Osteocyte (in vitro differentiated cells): ENCODE measurements at regions not wholly inside any gene's neighbourhood (a gene's known extent, or its start where the extent isn't known, plus 50 kb on each side); places are given as distances from the start of the nearest gene placed in this dataset.

ENCODE experiments used
- DNase-seq: peaks from one replicate; pipeline ENCODE4 v3.0.0; 2021; ENCODE audit warnings: mixed read lengths; ENCODE audit not compliant: unreplicated experiment; ENCODE audit errors: extremely low spot score
- H3K27ac Mint-ChIP-seq: one replicate; pipeline ENCODE4 v1.8.0; 2021; ENCODE audit warnings: mild to moderate bottlenecking, mixed read lengths; ENCODE audit not compliant: unreplicated experiment
- H3K27me3 Mint-ChIP-seq: one replicate; pipeline ENCODE4 v1.8.0; 2021; ENCODE audit warnings: mixed read lengths; ENCODE audit not compliant: unreplicated experiment
- H3K36me3 Mint-ChIP-seq: one replicate; pipeline ENCODE4 v1.8.0; 2021; ENCODE audit warnings: mixed read lengths; ENCODE audit not compliant: unreplicated experiment
- H3K4me1 Mint-ChIP-seq: one replicate; pipeline ENCODE4 v1.8.0; 2021; ENCODE audit warnings: mixed read lengths; ENCODE audit not compliant: unreplicated experiment
- H3K4me3 Mint-ChIP-seq: one replicate; pipeline ENCODE4 v1.8.0; 2021; ENCODE audit warnings: mild to moderate bottlenecking, moderate library complexity, mixed read lengths; ENCODE audit not compliant: unreplicated experiment
- H3K9me3 Mint-ChIP-seq: one replicate; pipeline ENCODE4 v1.8.0; 2021; ENCODE audit warnings: mixed read lengths; ENCODE audit not compliant: unreplicated experiment
- CTCF ChIP-seq: fragments of 200-600 bp; sonication (generic); IDR thresholded peaks from 2 replicates; pipeline ENCODE4 v1.5.0; 2021; ENCODE audit warnings: antibody characterized with exemption, mild to moderate bottlenecking, moderate library complexity

DNA sequence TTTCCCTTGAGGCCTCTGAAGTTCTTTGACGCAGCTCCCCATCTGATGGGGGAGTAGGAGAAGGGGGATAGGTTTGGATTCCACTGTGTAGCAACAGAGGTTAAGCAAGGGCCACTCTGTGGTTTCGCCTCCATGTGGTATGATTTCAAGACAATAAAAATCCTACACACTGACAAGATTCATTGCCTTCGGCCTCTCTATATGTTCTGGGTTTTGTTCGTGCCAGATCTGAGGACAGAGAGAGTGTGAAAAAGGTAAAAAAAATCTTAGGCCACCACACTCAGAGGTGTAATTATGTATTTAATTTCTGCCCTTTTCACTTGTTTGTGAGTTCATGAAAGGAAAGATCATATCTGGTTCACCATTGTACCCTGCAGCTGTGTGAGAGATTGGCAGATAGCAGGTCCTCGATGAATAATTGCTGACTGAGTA is 715.2 kb upstream of the ZNF608 start:
- Mint-ChIP-seq H3K27ac (no peak overlapping the region), H3K36me3 (peaks cover 6% of the 10 kb centered on the region), H3K9me3 (no peaks in the 10 kb centered on the region), H3K4me1 (peaks cover 13% of the 10 kb centered on the region), H3K27me3 (no peaks in the 10 kb centered on the region), H3K4me3 (no peak overlapping the region)
- no peak for DNase-seq
- no peak for TF ChIP-seq CTCF

GRCh38 chr5:125463466-125464092 is 717.1 kb upstream of the ZNF608 start:
- Mint-ChIP-seq H3K9me3 (no peaks in the 10 kb centered on the region), H3K4me1 (peaks cover 13% of the 10 kb centered on the region), H3K36me3 (no peaks in the 10 kb centered on the region), H3K27me3 (no peaks in the 10 kb centered on the region), H3K4me3 (no peak overlapping the region), H3K27ac (no peak overlapping the region)
- no peak for DNase-seq
- no peak for TF ChIP-seq CTCF

GRCh38 chr5:125464847-125465432 is 718.5 kb upstream of the ZNF608 start:
- Mint-ChIP-seq H3K4me3 (no peak overlapping the region), H3K4me1 (peaks cover 14% of the 10 kb centered on the region), H3K9me3 (no peaks in the 10 kb centered on the region), H3K27ac (no peak overlapping the region), H3K36me3 (no peaks in the 10 kb centered on the region), H3K27me3 (no peaks in the 10 kb centered on the region)
- no peak for DNase-seq
- TF ChIP-seq CTCF, result no peak

DNA sequence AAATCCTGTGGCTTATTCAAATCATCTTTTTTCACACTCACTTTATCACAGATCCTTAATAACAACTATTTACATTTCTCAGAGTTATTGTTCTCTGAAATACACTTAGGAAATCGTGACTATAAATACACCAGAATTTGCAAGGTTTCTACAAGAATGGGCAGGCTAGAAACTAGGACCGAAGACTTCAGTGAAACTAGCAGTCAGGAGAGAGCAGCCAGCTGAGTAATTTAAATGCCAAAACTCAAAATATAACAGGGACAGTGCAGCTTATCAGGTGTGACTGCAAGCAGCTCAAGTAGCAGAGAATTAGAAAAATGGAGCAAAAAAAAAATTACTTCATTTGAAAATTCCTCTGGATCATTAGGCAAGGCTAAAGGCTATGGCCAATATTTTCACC is 719.3 kb upstream of the ZNF608 start:
- H3K9me3 Mint-ChIP-seq, result no peaks in the 10 kb centered on the region
- no peak for TF ChIP-seq CTCF
- peaks cover 10% of the 10 kb centered on the region for H3K4me1 Mint-ChIP-seq
- H3K4me3 Mint-ChIP-seq, result no peak overlapping the region
- H3K36me3 Mint-ChIP-seq, result no peaks in the 10 kb centered on the region
- H3K27me3 Mint-ChIP-seq, result no peaks in the 10 kb centered on the region
- DNase-seq, result no peak
- no peak overlapping the region for H3K27ac Mint-ChIP-seq

- Mint-ChIP-seq H3K4me1 (peaks cover 8% of the 10 kb centered on the region), H3K9me3 (no peaks in the 10 kb centered on the region), H3K36me3 (no peaks in the 10 kb centered on the region), H3K27ac (no peak overlapping the region), H3K27me3 (no peaks in the 10 kb centered on the region), H3K4me3 (no peak overlapping the region)
- DNase-seq, result no peak
- no peak for TF ChIP-seq CTCF
Measured at GRCh38 chr5:125467222-125467621, 720.8 kb upstream of the ZNF608 start.
